D721Med (cell line): ENCODE measurements at regions not wholly inside any gene's neighbourhood (a gene's known extent, or its start where the extent isn't known, plus 50 kb on each side); places are given as distances from the start of the nearest gene placed in this dataset.

Experiments used
- DNase-seq: peaks from one replicate; pipeline ENCODE4 v3.0.0; 2011; ENCODE audit warnings: low spot score; ENCODE audit not compliant: insufficient read length
- FAIRE-seq: peaks from 2 replicates; lab custom pipeline; 2011; peaks lifted over from hg19 to GRCh38; lab: Jason Lieb, UNC
- CTCF ChIP-seq: IDR thresholded peaks from 2 replicates; pipeline ENCODE4 v1.5.1; 2012; ENCODE audit warnings: mild to moderate bottlenecking, control low read depth; ENCODE audit not compliant: insufficient read depth; ENCODE audit errors: missing control alignments

- no peak for TF ChIP-seq CTCF
- DNase-seq (no peak), FAIRE-seq (no peak)
Observed at GRCh38 chr4:174122705-174123104, 160.8 kb downstream of the FBXO8 start.

- FAIRE-seq = peak; percentile 64
- no peak for DNase-seq
- TF ChIP-seq CTCF = peak; percentile 58
Observed at GRCh38 chr4:174120446-174121295, 162.8 kb downstream of the FBXO8 start.

GRCh38 chr4:174119830-174120229 is 163.6 kb downstream of the FBXO8 start:
- no peak for TF ChIP-seq CTCF

DNA sequence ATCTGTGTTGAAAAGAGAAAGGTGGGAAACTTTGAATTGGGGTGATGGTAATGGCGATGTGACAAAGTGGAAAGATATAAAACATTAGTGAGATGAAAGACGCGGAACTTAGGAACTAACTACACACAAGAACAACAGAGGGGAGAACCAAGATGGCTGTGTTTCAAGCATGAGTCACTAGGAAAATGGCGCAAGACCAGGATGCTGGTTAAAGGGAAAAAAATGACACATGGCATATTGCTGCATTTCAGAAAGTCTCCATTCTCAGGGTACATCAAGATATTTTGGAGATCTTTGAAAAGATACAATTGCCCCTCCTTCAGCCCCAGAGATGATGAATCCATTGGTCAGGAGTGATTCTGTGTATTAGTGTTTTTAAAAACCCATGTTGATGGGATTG is 164.4 kb downstream of the FBXO8 start:
- FAIRE-seq = no peak
- no peak for DNase-seq
- TF ChIP-seq CTCF = no peak

More at GRCh38 chr4:174119830-174120229, 163.6 kb downstream of the FBXO8 start:
- FAIRE-seq (no peak), DNase-seq (no peak)

DNA sequence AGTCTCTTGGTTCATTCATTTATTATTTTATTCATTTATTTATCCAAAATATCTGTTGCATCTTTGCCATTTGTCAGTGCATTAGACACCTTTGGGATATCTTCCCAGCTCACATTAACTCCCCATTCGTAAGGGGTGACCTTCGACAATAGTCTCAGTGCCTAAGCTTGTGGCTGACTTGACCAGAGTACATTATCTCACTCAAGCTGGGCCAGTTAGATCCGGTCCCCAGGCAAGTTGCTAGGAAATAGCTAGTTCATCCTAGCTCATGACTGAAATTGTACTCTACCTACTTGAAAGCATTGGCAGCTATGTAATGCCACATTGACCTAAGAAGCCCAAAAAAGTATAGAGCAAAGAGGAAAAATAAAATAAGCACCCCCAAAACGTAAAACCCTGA is 165.3 kb downstream of the FBXO8 start:
- no peak for DNase-seq
- no peak for FAIRE-seq
- TF ChIP-seq CTCF = no peak

DNA sequence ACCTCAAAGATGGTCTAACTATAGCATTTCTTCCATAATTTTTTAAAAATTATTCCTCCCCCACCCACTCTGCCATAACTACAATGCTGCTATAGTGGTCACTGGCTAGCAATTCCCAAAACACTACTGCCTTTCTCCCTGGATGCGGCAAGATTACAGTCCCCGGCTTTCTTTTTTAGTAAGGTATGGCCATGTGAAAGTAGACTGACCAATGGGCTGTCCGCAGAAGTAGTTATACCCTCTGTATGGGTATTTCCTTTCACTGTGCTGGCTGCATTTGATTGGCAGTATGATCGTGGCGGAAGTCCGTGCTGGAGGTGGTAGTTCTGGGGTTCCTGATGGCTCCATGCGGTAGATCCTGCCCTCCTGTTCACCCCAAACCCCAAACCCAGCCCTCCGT is 166.0 kb downstream of the FBXO8 start:
- no peak for TF ChIP-seq CTCF
- DNase-seq (no peak), FAIRE-seq (no peak)

DNA sequence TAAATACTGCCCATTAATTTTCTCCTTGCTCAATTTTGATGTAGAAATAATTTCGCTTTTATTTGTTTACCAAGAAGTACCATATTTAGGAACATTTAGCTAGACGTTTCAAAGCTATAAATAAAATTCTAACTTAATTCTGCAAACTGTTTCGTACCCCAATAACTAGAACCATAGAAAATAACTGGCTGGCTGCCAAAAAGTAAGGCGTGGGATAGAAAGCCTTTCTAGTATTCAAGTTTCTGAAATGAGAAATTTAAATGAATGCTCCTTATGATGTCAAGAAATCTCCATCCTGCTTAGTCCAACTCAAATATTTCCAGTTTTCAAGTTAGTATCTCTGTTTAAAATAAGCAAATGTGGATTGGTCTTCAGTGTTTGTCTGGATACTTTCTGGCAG is 167.4 kb downstream of the FBXO8 start:
- DNase-seq (no peak), FAIRE-seq (no peak)
- TF ChIP-seq CTCF = no peak
